ENCODE measurements at regions not wholly inside any gene's neighbourhood (a gene's known extent, or its start where the extent isn't known, plus 50 kb on each side); places are given as distances from the start of the nearest gene placed in this dataset.

- Mint-ChIP-seq H3K27me3 (ENCODE audit: low read depth) (no peaks in the 10 kb centered on the region), H3K36me3 (ENCODE audit: insufficient read depth in 1 of 3, low read depth in 3 of 3) (no peaks in the 10 kb centered on the region), H3K4me3 (no peak overlapping the region), H3K9me3 (no peaks in the 10 kb centered on the region; a peak in 1 of 5 replicates), H3K27ac (no peak overlapping the region), H3K4me1 (no peaks in the 10 kb centered on the region; a peak in 1 of 4 replicates)
- Histone ChIP-seq H3K56ac (ENCODE audit: insufficient read length, low read depth, low read length) (no peak overlapping the region), H2BK15ac (ENCODE audit: low read depth, low read length) (no peak overlapping the region), H3K23ac (ENCODE audit: insufficient read length, low read depth, low read length) (no peak overlapping the region), H2BK120ac (ENCODE audit: low read depth, low read length, poor library complexity, severe bottlenecking) (no peak overlapping the region), H3K27me3 (ENCODE audit: insufficient read depth, low read length) (no peaks in the 10 kb centered on the region), H3K9me3 (ENCODE audit: control insufficient read depth, low read depth, low read length) (no peaks in the 10 kb centered on the region), H2AFZ (ENCODE audit: low read length) (no peak overlapping the region), H4K20me1 (ENCODE audit: control insufficient read depth, insufficient read depth, insufficient read length) (no peaks in the 10 kb centered on the region), H3K4ac (ENCODE audit: low read depth, low read length) (no peak overlapping the region), H3K79me1 (ENCODE audit: insufficient read depth, low read depth, low read length, poor library complexity, severe bottlenecking) (no peaks in the 10 kb centered on the region), H2BK5ac (ENCODE audit: insufficient read length, low read length) (no peak overlapping the region), H2AK5ac (ENCODE audit: insufficient read length, low read length) (no peak overlapping the region), H4K5ac (ENCODE audit: insufficient read length, low read depth, low read length) (no peak overlapping the region), H2BK20ac (ENCODE audit: low read depth, low read length, poor library complexity, severe bottlenecking) (no peak overlapping the region), H3T11ph (ENCODE audit: low read length) (no peak overlapping the region), H4K8ac (replicated peaks; ENCODE audit: insufficient read length, low read depth, low read length) (no peak overlapping the region), H3K4me2 (ENCODE audit: insufficient read depth, insufficient read length, low read length) (no peak overlapping the region), H4K91ac (ENCODE audit: insufficient read length, low read depth, low read length) (no peak overlapping the region), H3K18ac (ENCODE audit: insufficient read length, low read depth, low read length) (no peak overlapping the region), H3K4me1 (ENCODE audit: insufficient read depth, low read length) (no peaks in the 10 kb centered on the region), H2BK12ac (ENCODE audit: insufficient read length, low read depth, low read length) (no peak overlapping the region), H3K14ac (ENCODE audit: insufficient read depth, low read length) (no peak overlapping the region), H3K27ac (ENCODE audit: insufficient read length, low read depth, low read length) (no peak overlapping the region), H3K23me2 (ENCODE audit: insufficient read length, low read depth, low read length, poor library complexity, severe bottlenecking) (no peaks in the 10 kb centered on the region), H3K79me2 (ENCODE audit: insufficient read depth, low read length) (no peaks in the 10 kb centered on the region), H3K9ac (ENCODE audit: extremely low read depth, insufficient read length, low read length) (no peak overlapping the region)
- no CpG with 5 or more reads among the region's 1 CpG for WGBS (ENCODE audit: extremely low coverage, insufficient read length, low lambda C conversion rate)
- no peak for DNase-seq
- TF ChIP-seq, protein P1, sequence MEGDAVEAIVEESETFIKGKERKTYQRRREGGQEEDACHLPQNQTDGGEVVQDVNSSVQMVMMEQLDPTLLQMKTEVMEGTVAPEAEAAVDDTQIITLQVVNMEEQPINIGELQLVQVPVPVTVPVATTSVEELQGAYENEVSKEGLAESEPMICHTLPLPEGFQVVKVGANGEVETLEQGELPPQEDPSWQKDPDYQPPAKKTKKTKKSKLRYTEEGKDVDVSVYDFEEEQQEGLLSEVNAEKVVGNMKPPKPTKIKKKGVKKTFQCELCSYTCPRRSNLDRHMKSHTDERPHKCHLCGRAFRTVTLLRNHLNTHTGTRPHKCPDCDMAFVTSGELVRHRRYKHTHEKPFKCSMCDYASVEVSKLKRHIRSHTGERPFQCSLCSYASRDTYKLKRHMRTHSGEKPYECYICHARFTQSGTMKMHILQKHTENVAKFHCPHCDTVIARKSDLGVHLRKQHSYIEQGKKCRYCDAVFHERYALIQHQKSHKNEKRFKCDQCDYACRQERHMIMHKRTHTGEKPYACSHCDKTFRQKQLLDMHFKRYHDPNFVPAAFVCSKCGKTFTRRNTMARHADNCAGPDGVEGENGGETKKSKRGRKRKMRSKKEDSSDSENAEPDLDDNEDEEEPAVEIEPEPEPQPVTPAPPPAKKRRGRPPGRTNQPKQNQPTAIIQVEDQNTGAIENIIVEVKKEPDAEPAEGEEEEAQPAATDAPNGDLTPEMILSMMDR (conservative IDR thresholded peaks at IDR 0.05): no peak
Measured at GRCh38 chr1:99152132-99152531, 112.2 kb upstream of the PLPPR4 start.

Measured in H9 (cell line).